WTC11 (cell line): ENCODE measurements at regions not wholly inside any gene's neighbourhood (a gene's known extent, or its start where the extent isn't known, plus 50 kb on each side); places are given as distances from the start of the nearest gene placed in this dataset.

Source experiments
- ATAC-seq: fragments of 200-7000 bp; cut with Tn5 transposase; 2 replicates; pipeline ENCODE4 v1.10.0; 2021; ENCODE audit warnings: mild to moderate bottlenecking, moderate library complexity
- CTCF ChIA-PET: fragments of 300-600 bp; sonication (Branson Sonifier 250); formaldehyde crosslinking; loops from one replicate; lab custom pipeline; 2021; ENCODE audit warnings: antibody characterized with exemption; lab: Charles Lee
- POLR2A ChIA-PET: fragments of 350-600 bp; sonication (Branson Sonifier 250); formaldehyde crosslinking; loops from one replicate; lab custom pipeline; 2021; ENCODE audit warnings: antibody characterized with exemption; lab: Charles Lee
- DNase-seq: peaks from one replicate; pipeline ENCODE4 v3.0.0; 2021; ENCODE audit warnings: low spot score
- H3K27ac Mint-ChIP-seq: 2 replicates; pipeline ENCODE4 v1.8.0; 2021; ENCODE audit warnings: mixed read lengths
- H3K27me3 Mint-ChIP-seq: 2 replicates; pipeline ENCODE4 v1.8.0; 2021; ENCODE audit warnings: low read depth, mild to moderate bottlenecking, moderate library complexity, mixed read lengths
- H3K36me3 Mint-ChIP-seq: 2 replicates; pipeline ENCODE4 v1.8.0; 2021; ENCODE audit warnings: mixed read lengths
- H3K4me1 Mint-ChIP-seq: 2 replicates; pipeline ENCODE4 v1.8.0; 2022; ENCODE audit warnings: mixed read lengths
- H3K4me3 Mint-ChIP-seq: 2 replicates; pipeline ENCODE4 v1.8.0; 2021; ENCODE audit warnings: mild to moderate bottlenecking, moderate library complexity, mixed read lengths
- H3K9me3 Mint-ChIP-seq: 2 replicates; pipeline ENCODE4 v1.8.0; 2021; ENCODE audit warnings: mixed read lengths
- ATF1 ChIP-seq: sonication (generic); formaldehyde crosslinking; IDR thresholded peaks from 2 replicates; pipeline ENCODE4 v1.8.1; 2023; ENCODE audit warnings: mild to moderate bottlenecking, moderate library complexity, missing genetic modification reagents
- ELF4 ChIP-seq: sonication (generic); formaldehyde crosslinking; IDR thresholded peaks from 2 replicates; pipeline ENCODE4 v1.8.1; 2022; ENCODE audit warnings: low read depth, mild to moderate bottlenecking, moderate library complexity, missing genetic modification reagents
- ESRRA ChIP-seq: sonication (generic); formaldehyde crosslinking; IDR thresholded peaks from 2 replicates; pipeline ENCODE4 v1.8.1; 2022; ENCODE audit warnings: mild to moderate bottlenecking, missing genetic modification reagents, borderline replicate concordance
- FOXJ3 ChIP-seq: sonication (generic); formaldehyde crosslinking; IDR thresholded peaks from 2 replicates; pipeline ENCODE4 v1.9.0; 2021; ENCODE audit warnings: missing genetic modification reagents, mild to moderate bottlenecking, borderline replicate concordance
- IRF2 ChIP-seq: sonication (generic); formaldehyde crosslinking; IDR thresholded peaks from 2 replicates; pipeline ENCODE4 v1.8.0; 2022; ENCODE audit warnings: low read depth, missing genetic modification reagents, borderline replicate concordance
- NFE2L1 ChIP-seq: sonication (generic); formaldehyde crosslinking; IDR thresholded peaks from 2 replicates; pipeline ENCODE4 v1.8.1; 2023; ENCODE audit warnings: missing genetic modification reagents
- NFYB ChIP-seq: sonication (generic); formaldehyde crosslinking; conservative IDR thresholded peaks from 2 replicates; pipeline ENCODE4 v1.8.0; 2022; ENCODE audit warnings: low read depth, missing genetic modification reagents
- NR1H2 ChIP-seq: sonication (generic); formaldehyde crosslinking; IDR thresholded peaks from 2 replicates; pipeline ENCODE4 v1.9.0; 2021; ENCODE audit warnings: mild to moderate bottlenecking, moderate library complexity, missing genetic modification reagents
- TEAD4 ChIP-seq: sonication (generic); formaldehyde crosslinking; IDR thresholded peaks from 2 replicates; pipeline ENCODE4 v1.8.0; 2022; ENCODE audit warnings: mild to moderate bottlenecking, missing genetic modification reagents
- ZNF219 ChIP-seq: sonication (generic); formaldehyde crosslinking; IDR thresholded peaks from 2 replicates; pipeline ENCODE4 v1.8.0; 2023; ENCODE audit warnings: missing genetic modification reagents, mild to moderate bottlenecking, borderline replicate concordance
- TF ChIP-seq, protein P1 (sequence below): fragments of 250-450 bp; sonication (Bioruptor Pico); IDR thresholded peaks from 2 replicates; pipeline ENCODE4 v2.1.2; 2022; ENCODE audit warnings: mild to moderate bottlenecking, moderate library complexity
- TF ChIP-seq, protein P2 (sequence below): fragments of 250-450 bp; sonication (Bioruptor Pico); IDR thresholded peaks from 2 replicates; pipeline ENCODE4 v1.9.0; 2021; ENCODE audit warnings: mild to moderate bottlenecking, borderline replicate concordance
- TF ChIP-seq, protein P3 (sequence below): sonication (generic); formaldehyde crosslinking; IDR thresholded peaks from 2 replicates; pipeline ENCODE4 v1.8.1; 2023; ENCODE audit warnings: mild to moderate bottlenecking, missing genetic modification reagents, borderline replicate concordance
- TF ChIP-seq, protein P4 (sequence below): sonication (generic); formaldehyde crosslinking; IDR thresholded peaks from 2 replicates; pipeline ENCODE4 v1.8.1; 2023; ENCODE audit warnings: mild to moderate bottlenecking, missing genetic modification reagents, moderate library complexity
- TF ChIP-seq, protein P5 (sequence below): fragments of 250-450 bp; sonication (Bioruptor Pico); IDR thresholded peaks from 2 replicates; pipeline ENCODE4 v1.9.0; 2021; ENCODE audit warnings: mild to moderate bottlenecking

DNA sequence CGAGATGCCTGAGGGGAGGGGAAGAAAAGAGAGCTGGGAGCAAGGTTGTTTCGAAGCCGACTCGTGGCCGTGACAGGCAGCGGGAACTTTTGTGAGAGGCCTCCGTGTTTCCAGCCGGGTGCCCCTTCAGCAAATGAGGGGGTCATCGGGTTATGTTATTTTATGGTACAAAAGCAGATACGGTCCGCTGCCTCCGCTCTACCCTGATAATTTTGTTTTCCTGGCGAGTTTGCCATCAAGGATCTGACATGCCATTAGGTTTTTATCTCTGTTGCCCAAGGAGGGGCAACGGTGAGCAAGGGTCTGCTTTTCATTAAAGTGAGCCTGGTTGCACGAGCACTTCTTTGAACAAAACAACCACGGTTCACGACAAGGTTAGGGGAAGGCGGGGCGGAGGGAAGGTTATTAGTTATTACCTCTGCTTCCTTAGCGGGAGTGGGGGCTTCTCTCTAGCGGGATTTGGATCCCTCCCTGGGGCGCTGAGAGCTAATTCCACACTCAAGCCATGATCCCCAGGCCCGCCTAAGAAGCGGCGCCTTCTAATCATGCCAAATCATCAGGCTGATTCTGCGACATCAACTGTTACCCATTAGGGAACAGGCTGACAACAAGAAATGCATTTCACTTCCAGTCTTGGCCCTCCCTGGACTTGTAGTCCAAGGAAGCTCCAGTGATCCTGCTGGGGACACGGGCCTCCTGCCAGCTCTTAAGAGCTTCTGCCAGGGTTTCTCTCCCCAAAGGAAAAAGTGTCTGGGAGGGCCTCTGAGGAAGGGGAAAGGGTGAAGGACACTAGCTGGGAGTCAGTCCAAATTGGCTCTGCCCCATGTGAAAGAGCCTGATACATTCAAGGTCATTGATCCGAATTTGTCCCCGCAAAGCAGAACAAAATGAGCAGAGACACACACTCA is 617.7 kb downstream of the MID1IP1 start:
- ATAC-seq (no peak), DNase-seq (no peak)
- POLR2A ChIA-PET, result no interaction called here
- H3K4me1 Mint-ChIP-seq, result peaks cover 17% of the 10 kb centered on the region
- H3K4me3 Mint-ChIP-seq, result no peak overlapping the region
- H3K36me3 Mint-ChIP-seq, result no peaks in the 10 kb centered on the region
- H3K27ac Mint-ChIP-seq, result no peak overlapping the region
- CTCF ChIA-PET, result no interaction called here
- TF ChIP-seq ZNF219 (CRISPR knock-in tag) (no peak), NFE2L1 (CRISPR knock-in tag) (no peak), FOXJ3 (CRISPR knock-in tag) (no peak), NR1H2 (CRISPR knock-in tag) (no peak), IRF2 (CRISPR knock-in tag) (no peak), NFYB (CRISPR knock-in tag) (no peak), ATF1 (CRISPR knock-in tag) (no peak), ELF4 (CRISPR knock-in tag) (no peak), ESRRA (no peak), TEAD4 (CRISPR knock-in tag) (no peak)
- TF ChIP-seq, protein P1, sequence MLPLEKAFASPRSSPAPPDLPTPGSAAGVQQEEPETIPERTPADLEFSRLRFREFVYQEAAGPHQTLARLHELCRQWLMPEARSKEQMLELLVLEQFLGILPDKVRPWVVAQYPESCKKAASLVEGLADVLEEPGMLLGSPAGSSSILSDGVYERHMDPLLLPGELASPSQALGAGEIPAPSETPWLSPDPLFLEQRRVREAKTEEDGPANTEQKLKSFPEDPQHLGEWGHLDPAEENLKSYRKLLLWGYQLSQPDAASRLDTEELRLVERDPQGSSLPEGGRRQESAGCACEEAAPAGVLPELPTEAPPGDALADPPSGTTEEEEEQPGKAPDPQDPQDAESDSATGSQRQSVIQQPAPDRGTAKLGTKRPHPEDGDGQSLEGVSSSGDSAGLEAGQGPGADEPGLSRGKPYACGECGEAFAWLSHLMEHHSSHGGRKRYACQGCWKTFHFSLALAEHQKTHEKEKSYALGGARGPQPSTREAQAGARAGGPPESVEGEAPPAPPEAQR (CRISPR knock-in tag), result no peak
- TF ChIP-seq, protein P2, sequence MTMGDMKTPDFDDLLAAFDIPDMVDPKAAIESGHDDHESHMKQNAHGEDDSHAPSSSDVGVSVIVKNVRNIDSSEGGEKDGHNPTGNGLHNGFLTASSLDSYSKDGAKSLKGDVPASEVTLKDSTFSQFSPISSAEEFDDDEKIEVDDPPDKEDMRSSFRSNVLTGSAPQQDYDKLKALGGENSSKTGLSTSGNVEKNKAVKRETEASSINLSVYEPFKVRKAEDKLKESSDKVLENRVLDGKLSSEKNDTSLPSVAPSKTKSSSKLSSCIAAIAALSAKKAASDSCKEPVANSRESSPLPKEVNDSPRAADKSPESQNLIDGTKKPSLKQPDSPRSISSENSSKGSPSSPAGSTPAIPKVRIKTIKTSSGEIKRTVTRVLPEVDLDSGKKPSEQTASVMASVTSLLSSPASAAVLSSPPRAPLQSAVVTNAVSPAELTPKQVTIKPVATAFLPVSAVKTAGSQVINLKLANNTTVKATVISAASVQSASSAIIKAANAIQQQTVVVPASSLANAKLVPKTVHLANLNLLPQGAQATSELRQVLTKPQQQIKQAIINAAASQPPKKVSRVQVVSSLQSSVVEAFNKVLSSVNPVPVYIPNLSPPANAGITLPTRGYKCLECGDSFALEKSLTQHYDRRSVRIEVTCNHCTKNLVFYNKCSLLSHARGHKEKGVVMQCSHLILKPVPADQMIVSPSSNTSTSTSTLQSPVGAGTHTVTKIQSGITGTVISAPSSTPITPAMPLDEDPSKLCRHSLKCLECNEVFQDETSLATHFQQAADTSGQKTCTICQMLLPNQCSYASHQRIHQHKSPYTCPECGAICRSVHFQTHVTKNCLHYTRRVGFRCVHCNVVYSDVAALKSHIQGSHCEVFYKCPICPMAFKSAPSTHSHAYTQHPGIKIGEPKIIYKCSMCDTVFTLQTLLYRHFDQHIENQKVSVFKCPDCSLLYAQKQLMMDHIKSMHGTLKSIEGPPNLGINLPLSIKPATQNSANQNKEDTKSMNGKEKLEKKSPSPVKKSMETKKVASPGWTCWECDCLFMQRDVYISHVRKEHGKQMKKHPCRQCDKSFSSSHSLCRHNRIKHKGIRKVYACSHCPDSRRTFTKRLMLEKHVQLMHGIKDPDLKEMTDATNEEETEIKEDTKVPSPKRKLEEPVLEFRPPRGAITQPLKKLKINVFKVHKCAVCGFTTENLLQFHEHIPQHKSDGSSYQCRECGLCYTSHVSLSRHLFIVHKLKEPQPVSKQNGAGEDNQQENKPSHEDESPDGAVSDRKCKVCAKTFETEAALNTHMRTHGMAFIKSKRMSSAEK (CRISPR knock-in tag), result no peak
- TF ChIP-seq, protein P3, sequence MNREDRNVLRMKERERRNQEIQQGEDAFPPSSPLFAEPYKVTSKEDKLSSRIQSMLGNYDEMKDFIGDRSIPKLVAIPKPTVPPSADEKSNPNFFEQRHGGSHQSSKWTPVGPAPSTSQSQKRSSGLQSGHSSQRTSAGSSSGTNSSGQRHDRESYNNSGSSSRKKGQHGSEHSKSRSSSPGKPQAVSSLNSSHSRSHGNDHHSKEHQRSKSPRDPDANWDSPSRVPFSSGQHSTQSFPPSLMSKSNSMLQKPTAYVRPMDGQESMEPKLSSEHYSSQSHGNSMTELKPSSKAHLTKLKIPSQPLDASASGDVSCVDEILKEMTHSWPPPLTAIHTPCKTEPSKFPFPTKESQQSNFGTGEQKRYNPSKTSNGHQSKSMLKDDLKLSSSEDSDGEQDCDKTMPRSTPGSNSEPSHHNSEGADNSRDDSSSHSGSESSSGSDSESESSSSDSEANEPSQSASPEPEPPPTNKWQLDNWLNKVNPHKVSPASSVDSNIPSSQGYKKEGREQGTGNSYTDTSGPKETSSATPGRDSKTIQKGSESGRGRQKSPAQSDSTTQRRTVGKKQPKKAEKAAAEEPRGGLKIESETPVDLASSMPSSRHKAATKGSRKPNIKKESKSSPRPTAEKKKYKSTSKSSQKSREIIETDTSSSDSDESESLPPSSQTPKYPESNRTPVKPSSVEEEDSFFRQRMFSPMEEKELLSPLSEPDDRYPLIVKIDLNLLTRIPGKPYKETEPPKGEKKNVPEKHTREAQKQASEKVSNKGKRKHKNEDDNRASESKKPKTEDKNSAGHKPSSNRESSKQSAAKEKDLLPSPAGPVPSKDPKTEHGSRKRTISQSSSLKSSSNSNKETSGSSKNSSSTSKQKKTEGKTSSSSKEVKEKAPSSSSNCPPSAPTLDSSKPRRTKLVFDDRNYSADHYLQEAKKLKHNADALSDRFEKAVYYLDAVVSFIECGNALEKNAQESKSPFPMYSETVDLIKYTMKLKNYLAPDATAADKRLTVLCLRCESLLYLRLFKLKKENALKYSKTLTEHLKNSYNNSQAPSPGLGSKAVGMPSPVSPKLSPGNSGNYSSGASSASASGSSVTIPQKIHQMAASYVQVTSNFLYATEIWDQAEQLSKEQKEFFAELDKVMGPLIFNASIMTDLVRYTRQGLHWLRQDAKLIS (CRISPR knock-in tag), result no peak
- TF ChIP-seq, protein P4, sequence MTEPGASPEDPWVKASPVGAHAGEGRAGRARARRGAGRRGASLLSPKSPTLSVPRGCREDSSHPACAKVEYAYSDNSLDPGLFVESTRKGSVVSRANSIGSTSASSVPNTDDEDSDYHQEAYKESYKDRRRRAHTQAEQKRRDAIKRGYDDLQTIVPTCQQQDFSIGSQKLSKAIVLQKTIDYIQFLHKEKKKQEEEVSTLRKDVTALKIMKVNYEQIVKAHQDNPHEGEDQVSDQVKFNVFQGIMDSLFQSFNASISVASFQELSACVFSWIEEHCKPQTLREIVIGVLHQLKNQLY (CRISPR knock-in tag), result no peak
- TF ChIP-seq, protein P5, sequence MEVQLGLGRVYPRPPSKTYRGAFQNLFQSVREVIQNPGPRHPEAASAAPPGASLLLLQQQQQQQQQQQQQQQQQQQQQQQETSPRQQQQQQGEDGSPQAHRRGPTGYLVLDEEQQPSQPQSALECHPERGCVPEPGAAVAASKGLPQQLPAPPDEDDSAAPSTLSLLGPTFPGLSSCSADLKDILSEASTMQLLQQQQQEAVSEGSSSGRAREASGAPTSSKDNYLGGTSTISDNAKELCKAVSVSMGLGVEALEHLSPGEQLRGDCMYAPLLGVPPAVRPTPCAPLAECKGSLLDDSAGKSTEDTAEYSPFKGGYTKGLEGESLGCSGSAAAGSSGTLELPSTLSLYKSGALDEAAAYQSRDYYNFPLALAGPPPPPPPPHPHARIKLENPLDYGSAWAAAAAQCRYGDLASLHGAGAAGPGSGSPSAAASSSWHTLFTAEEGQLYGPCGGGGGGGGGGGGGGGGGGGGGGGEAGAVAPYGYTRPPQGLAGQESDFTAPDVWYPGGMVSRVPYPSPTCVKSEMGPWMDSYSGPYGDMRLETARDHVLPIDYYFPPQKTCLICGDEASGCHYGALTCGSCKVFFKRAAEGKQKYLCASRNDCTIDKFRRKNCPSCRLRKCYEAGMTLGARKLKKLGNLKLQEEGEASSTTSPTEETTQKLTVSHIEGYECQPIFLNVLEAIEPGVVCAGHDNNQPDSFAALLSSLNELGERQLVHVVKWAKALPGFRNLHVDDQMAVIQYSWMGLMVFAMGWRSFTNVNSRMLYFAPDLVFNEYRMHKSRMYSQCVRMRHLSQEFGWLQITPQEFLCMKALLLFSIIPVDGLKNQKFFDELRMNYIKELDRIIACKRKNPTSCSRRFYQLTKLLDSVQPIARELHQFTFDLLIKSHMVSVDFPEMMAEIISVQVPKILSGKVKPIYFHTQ (CRISPR knock-in tag), result no peak
- no peaks in the 10 kb centered on the region for H3K27me3 Mint-ChIP-seq
- no peaks in the 10 kb centered on the region for H3K9me3 Mint-ChIP-seq
